HL-60/S4 (cell line): ENCODE measurements at regions not wholly inside any gene's neighbourhood (a gene's known extent, or its start where the extent isn't known, plus 50 kb on each side); places are given as distances from the start of the nearest gene placed in this dataset.
"Not testable (repeated sequence)": the region's sequence is repeated elsewhere in the genome, so short reads cannot be mapped to it uniquely, and the experiment has no call there.

Experiments
- in situ Hi-C: fragments of 300-500 bp; cut with MboI; formaldehyde crosslinking; loops from 2 replicates; pipeline ENCODE4 v1.14.3; 2022; ENCODE audit warnings: low sequenced_read_pairs

DNA sequence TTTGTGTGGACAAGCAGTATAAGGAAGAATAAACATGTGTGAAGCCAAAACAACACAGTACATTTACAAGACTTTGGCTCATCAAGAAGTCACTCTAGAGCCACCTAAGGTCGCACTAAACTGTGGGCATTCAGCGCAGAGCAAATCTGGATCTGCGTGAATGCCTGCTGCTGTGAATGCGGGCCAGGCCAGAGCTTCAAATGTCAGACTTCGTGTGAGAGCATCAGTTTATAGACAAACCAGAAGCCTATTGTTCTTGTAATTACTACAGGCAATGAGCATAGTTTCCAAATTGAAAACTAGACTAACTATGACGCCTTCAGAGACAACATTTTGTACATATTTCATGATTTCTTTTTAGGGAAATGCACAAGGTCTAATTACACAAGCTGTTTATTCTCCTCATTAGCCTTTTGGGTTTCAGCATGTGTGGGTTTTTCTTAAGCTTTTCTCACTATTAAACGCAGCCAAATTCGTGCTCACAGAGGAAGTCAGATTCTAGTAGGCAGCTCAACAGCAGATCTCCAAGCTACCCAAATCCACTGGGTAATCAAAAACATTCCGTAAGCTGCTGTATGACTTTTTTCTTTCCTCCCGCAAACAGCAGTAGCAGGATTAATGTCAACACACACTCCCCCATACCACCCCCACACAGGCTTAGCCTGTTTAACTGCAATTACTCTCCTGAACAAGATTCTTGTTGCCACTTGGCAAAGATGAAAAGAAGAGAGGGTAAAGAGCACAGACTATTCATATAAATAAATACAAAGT lies 84.5 kb upstream of the SETMAR start:
- in situ Hi-C loops = no loop called here

DNA sequence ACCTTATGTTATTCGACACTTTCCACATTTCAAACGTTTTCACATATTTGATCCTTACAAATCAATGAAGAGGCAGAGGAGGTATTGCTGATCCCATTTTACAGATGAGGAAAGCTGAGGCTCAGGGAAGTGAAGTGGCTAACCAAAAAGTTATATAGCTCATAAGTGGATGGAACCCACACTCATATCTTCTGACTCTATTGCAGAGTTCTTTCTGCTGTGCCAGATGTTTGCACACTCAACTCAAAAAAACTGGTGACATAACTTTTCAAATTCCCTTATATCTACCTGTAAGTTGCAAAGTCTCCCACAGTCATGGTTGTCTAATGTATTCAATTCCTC lies 84.0 kb upstream of the SETMAR start:
- in situ Hi-C loops = no loop called here

DNA sequence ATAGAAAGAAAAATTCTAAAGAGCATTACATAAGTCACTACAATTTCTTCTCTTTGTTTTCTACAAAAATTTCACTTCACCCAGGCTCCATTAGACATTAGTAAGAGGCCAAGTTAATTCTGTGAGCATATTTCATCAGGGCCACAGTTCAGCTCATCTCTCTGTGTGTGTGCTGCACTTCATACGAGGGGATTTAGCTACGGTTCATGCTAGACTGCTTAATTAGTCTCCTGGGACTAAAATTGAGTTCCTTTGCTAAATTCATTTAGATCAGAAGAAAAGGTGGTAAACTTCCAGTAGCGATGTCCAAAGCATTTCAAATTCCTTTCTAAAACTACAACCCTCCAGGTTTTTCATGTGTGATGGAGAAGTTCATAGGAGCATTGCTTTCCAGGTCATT lies 83.1 kb upstream of the SETMAR start:
- in situ Hi-C loops = no loop called here

DNA sequence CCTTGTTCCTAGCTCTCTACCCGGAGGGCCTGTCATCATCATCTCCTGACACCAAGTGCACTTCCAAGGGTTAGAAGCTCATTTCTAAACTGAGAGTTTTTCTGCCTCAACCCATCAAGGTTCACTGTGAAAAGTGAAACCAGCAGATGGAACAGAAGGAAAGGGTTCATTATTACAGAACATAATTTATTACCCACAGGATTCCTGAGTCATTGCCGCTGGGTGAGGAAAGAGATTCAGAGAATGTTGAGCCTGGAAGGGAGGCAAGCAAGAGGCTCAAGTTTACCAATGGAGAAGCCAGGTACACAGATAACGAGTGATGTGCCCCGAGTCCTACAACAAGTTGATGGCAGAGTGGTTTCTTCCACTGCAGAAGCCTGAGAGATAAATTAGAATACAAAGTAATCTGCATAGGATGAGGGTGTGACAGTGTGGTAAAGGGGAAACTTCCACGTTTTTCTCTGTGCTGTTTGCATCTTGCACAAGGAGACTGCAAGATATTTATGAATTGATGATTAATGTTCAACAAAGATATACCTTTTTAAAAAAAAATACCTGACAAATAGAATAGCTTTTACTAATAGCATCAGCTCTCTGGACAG lies 80.5 kb upstream of the SETMAR start:
- in situ Hi-C loops = no loop called here

DNA sequence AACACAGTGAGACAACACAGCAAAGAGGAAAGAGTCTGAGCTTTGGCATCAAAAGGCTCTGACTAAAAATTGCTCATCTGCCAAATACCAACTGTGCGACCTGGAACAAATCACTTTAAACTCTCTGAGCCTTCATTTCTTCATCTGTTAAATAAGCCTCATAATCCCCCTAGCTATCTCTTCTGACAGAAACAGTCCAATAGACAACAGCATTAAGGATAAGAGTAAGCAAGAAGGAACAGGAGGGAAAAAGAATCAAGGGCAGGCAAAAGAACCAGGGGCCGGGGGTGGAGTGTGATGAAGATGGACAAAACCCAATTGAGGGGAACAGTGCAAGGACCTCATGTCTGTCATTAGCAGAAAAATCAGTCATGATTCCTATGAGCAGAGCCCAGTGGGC lies 79.4 kb upstream of the SETMAR start:
- in situ Hi-C loops = no loop called here

DNA sequence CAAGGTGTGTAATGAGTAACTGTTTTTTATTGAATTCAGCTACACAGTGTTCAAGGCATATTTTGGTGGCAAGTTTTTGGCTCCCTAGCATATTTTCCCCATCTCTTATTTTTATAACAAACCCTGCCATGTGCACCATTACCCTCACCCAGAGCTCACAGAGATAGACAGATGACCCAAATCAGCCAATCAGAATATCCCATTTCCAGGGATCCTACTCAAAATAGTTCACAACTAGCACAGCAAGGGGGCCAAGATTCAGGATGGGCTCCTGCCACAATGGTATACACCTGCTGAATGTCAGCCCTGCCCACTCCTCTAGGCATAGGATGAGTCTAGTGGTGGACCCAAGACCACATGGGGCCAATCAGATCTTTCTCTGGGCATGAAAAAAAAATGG lies 78.8 kb upstream of the SETMAR start:
- in situ Hi-C loops = no loop called here

DNA sequence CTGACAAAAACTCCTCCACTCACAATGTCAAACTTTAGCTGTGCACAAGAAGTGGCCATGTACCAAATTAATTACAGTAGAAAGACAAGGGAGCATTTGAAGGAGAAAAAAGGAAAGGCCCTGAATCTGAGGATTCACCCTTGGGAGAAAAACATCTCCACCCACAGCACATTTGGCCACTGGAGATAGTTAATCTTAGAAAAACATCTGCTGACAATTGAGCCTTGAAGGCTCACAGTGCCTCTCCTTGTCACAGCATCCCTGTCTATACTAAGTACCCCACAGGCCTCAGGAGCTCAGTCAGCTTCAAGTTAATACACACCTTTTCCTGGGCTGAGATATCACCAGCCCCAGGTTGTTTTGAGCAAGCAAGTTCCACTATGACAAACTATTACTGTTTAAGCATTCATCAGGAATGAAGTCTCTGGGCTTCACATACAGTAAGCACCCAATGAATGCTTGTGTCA lies 78.1 kb upstream of the SETMAR start:
- in situ Hi-C loops = no loop called here

DNA sequence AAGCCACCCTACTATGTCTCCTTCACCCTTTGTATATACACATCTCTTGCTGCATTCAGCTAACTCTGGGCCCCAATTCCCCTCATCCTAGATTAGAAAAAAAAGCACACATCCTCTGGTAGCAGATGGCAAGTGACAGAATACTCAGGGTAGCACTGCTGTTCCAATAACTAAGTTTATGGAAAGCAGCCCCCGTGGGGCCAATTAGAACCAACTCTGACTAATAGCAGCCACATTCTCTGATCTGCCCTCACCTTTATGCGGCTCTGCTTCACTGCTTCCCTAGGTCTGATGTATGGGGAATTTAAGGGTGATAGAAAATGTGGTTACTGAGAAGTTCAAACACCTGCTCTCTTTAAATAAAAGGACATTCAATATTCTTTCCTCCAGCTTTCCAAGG lies 74.9 kb upstream of the SETMAR start:
- in situ Hi-C loops = no loop called here

DNA sequence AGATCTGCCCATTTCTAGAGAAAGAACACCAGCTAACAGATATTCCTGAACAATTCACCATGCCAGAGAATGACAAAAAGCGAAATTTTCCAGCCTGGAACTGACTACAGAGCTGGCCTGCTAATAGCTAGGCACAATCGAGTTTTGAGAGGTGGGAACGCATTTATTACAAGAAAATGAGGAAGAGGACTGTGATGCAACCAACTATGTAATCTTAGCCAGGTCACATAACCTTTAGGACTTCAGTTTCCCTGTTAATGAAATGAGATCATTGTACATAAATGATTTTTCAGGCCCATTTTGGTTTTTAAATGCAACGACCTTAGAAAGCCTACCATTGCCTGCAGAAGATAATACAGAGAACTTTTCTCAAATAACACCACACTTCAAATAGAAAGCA lies 72.1 kb upstream of the SETMAR start:
- in situ Hi-C loops = no loop called here

DNA sequence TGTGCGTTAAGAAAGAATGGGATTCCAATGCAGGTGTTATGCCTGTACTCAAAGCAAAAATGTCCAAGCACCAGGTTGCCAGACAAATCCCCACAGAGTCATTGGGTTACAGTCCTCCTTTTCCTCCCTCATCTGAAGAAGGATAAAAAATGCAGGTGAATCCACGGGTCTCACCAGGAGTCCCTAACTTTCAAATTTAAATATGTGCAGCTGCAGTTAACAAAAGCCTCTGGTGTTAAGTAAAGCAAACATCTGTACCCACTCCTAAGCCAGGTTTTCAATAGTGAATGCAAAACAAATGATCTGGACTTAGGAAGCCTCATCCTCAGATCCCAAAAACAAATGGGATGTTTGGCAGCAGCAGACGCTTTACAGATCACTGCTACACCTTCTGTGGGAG lies 70.4 kb upstream of the SETMAR start:
- in situ Hi-C loops = no loop called here

DNA sequence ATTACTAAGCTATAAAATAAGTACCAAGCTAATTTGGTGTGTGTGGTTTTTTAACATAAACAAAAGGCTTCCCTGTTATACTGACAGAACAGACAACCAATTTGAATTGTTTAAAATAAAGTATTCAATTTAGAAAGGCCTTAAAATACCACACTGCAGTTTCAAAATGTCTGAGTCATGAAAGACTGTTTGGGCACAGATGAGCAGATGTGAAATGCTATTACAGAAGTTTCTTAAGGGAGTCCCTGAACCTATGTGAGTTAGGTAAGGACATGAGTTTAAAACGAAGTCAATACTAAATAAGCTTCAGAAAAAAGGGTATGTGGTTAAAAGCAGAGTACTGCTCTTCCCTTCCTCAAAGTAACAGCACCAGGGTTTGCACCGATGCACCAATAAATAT lies 69.7 kb upstream of the SETMAR start:
- in situ Hi-C loops = no loop called here

DNA sequence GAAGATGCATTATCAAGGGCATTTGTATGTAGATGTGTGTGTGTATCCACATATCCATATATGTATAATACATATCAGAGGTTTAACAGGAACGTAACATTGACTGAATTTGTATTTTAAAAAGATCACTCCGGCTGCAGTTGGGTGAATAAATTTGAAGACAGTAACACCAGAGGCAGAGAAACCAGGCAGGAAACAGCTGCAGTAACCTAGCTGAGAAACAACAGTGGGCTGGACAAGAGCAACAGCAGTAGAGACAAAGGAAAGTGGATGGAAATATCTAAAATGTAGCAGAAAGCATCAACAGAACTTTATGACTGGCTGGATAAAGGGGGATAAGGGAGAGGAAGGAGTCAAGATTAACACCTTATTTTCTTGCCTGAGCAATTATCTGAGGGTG lies 68.3 kb upstream of the SETMAR start:
- in situ Hi-C loops = no loop called here

DNA sequence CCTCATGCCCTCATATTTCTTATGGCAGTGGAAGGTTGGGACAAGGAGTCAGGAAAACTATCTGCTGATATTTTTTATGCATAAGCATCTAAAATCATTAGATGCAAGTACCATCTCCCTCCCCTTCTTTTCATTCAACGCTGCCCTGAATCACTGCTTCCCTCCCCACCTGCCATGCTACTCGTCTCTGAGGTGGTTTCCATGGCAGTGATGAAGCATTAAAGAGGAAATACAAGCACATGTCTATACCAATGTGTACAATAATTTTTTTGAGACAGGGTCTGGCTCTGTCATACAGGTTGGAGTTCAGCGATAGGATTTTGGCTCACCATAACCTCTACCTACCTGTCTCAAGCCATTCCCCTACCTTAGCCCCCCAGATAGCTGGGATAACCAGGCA lies 67.5 kb upstream of the SETMAR start:
- in situ Hi-C loops = no loop called here

DNA sequence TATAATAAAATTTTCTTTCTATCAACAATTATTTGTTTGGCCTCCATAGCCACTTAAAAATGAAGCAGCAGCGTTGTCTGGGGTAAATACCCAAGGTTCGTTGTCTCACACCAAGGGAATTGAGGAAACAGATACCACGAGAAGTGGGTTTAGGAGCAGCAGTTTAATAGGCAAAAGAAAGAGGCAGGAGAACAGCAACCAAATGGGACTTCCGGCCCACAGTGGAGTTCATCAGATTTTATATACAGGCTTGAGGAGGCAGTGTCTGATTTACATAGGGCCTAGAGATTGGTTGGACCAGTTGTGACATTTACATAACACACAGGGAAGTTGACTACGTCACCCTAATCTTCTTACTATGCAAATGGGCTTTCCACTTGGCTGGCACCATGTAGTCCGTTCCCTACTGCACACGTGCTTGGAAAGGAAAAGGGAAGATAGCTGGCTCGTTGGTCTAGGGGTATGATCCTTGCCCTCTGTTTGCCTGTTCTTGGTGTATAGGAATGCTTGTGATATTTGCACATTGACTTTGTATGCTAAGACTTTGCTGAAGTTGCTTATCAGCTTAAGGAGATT lies 61.5 kb upstream of the SETMAR start:
- in situ Hi-C loops = no loop called here

DNA sequence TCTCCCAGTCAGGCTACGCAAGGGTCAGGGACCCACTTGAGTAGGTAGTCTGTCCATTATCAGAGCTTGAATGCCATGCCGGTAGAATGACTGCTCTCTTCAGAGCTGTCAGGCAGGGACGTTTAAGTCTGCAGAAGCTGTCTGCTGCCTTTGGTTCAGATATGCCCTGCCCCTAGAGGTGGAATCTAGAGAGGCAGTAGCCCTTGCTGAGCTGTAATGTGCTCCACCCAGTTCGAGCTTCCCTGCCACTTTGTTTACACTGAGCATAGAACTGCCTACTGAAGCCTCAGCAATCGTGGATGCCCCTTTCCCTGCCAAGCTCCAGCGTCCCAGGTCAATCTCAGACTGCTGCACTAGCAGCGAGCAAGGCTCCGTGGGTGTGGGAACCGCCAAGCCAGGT lies 57.5 kb upstream of the SETMAR start:
- in situ Hi-C loops = no loop called here

DNA sequence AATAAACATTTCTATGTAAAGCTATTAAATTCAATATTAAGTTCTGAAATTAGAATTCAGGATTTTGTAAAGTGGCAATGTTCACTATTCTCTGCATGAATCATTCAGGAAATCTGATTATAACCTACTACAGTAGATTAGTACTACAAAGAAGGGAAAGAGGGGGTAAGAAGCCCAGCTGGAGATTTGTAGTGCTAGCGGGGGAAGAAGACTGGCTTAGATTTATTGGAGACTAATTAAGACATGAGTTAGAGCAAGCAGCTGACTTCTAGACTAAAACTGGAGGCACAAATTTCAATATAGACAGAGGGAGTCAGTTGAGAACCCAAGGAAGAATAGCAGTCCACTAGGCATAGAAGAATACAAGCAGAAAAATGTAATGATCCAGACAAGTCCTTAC lies 55.8 kb upstream of the SETMAR start:
- in situ Hi-C loops = no loop called here

DNA sequence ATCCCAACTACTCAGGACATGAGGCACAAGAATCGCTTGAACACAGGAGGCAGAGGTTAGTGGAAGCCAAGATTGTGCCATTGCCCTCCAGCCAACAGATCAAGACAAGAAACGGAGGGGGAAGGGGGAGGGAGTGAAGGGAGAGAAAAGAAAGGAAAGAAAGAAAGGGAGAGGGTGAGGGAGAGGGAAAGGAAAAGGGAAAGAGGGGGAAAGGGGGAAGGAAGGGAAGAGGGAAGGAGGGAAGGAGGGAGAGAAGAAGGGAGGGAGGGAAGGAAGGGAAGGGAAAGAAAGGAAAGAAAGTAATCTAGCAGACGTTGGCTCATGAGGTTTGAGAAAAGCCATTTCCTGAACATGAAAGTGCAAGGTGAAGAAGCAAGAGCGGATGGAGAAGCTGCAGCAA lies 53.1 kb upstream of the SETMAR start:
- in situ Hi-C loops = no loop called here

DNA sequence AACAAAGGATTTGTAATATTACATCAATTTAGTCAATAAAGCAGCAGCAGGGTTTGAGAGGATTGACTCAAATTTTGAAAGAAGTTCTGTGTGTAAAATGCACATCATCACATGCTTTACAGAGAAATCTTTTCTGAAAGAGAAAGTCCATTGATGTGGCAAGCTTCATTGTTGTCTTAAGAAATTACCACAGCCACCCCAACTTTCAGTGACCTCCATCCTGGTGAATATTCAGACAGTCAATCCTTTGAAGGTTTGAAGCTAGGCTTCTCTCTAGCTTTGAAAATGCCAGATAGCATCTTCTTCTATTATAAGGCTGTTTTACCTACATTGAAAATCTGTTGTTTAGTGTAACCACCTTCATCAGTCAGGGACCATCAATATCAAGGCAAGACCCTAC lies 51.8 kb upstream of the SETMAR start:
- in situ Hi-C loops = no loop called here

DNA sequence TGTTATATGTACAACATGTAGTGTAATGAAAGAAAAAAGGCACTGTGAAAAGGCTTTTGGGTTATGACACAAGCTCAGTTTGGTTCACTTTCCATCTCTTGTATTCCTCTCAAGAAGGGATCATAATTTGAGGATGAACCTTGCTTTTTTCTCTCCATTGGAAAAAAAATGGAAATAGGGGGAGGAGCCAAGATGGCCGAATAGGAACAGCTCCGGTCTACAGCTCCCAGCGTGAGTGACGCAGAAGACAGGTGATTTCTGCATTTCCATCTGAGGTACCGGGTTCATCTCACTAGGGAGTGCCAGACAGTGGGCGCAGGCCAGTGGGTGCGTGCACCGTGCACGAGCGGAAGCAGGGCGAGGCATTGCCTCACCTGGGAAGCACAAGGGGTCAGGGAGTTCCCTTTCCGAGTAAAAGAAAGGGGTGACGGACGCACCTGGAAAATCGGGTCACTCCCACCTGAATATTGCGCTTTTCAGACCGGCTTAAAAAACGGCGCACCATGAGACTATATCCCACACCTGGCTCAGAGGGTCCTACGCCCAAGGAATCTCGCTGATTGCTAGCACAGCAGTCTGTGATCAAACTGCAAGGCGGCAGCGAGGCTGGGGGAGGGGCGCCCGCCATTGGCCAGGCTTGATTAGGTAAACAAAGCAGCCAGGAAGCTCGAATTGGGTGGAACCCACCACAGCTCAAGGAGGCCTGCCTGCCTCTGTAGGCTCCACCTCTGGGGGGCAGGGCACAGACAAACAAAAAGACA lies 49.9 kb upstream of the SETMAR start:
- in situ Hi-C loops = not testable (repeated sequence)
